Fibroblast of pulmonary artery (primary cell): ENCODE measurements at regions not wholly inside any gene's neighbourhood (a gene's known extent, or its start where the extent isn't known, plus 50 kb on each side); places are given as distances from the start of the nearest gene placed in this dataset.
"Not testable (repeated sequence)": the region's sequence is repeated elsewhere in the genome, so short reads cannot be mapped to it uniquely, and the experiment has no call there.

Experiments
- DNase-seq: peaks from one replicate; pipeline ENCODE4 v3.0.0-alpha.2; 2010; ENCODE audit warnings: low read depth
- H3K4me3 ChIP-seq: replicated peaks from 2 replicates; pipeline ENCODE4 v1.5.1; 2011; ENCODE audit warnings: low read depth, mild to moderate bottlenecking, control low read depth, low read length, moderate library complexity
- TF ChIP-seq, protein P1 (sequence below): IDR thresholded peaks from 2 replicates; pipeline ENCODE4 v1.5.1; 2011; ENCODE audit warnings: mild to moderate bottlenecking, control low read depth, low read length, inconsistent platforms; ENCODE audit errors: missing control alignments

DNA sequence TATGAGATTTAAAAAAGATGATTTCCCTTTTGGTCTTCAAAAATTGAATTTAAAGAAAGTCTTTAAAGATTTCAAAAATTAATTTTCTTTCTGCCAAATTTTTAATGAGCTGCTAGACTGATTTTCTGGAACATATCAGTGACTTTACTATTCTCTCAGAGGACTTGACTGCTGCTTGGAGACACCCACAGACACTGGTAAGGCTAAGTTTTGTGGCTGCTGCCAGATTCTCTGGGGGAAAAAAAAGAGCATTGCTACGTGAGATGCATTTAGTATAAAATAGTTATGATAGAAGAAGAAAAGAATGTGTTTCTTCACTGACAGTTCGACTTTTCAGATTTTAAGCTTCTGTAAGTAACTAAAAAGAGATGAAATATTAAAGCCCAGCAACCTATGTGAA is 193.3 kb upstream of the GRIN3A start:
- DNase-seq = no peak
- TF ChIP-seq, protein P1, sequence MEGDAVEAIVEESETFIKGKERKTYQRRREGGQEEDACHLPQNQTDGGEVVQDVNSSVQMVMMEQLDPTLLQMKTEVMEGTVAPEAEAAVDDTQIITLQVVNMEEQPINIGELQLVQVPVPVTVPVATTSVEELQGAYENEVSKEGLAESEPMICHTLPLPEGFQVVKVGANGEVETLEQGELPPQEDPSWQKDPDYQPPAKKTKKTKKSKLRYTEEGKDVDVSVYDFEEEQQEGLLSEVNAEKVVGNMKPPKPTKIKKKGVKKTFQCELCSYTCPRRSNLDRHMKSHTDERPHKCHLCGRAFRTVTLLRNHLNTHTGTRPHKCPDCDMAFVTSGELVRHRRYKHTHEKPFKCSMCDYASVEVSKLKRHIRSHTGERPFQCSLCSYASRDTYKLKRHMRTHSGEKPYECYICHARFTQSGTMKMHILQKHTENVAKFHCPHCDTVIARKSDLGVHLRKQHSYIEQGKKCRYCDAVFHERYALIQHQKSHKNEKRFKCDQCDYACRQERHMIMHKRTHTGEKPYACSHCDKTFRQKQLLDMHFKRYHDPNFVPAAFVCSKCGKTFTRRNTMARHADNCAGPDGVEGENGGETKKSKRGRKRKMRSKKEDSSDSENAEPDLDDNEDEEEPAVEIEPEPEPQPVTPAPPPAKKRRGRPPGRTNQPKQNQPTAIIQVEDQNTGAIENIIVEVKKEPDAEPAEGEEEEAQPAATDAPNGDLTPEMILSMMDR = no peak

DNA sequence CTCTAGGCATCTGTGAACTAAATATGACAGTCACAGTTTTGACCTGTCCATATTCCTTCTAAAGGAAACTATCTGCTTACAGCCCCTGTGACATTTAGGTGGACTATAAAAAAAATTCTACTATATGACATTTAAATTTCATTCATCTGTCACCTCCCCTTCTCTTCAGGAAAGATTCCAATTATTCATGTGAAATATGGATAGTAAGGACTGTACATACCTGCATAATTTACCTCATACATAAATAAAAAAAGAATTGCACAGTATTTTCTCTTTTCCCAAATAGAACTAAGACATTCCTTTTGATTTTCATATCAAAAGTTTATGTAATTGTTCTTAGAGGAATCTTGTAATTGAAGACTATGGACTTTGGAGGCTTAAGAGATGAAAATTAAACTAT is 192.3 kb upstream of the GRIN3A start:
- no peak overlapping the region for H3K4me3 ChIP-seq
- DNase-seq = no peak
- TF ChIP-seq, protein P1 = no peak

More for the DNA sequence above, 193.3 kb upstream of the GRIN3A start:
- no peak overlapping the region for H3K4me3 ChIP-seq

DNA sequence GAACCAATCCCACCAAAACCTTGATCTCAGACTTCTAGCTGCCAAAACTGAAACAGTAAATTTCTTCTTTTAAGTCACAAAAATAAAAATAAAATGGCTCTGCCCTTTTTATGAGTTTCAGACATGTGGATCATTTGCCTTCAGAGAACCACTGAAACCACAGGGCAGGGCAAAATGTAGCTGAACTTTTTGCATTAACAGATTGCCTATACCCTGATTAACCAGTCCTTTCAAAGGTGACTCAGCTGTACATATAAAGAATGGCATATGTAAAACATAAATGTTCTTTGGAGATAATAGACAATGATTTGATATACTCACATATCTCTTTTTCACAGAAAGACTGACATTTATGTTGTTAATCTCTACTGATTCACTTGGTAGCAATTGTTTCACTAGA is 187.1 kb upstream of the GRIN3A start:
- TF ChIP-seq, protein P1 = no peak
- H3K4me3 ChIP-seq = no peak overlapping the region
- no peak for DNase-seq

- DNase-seq = no peak
- TF ChIP-seq, protein P1 = no peak
- no peak overlapping the region for H3K4me3 ChIP-seq
These were observed 185.0 kb upstream of the GRIN3A start for GRCh38 chr9:101923451-101923850.

- H3K4me3 ChIP-seq, DNase-seq: not testable (repeated sequence)
These were observed 178.5 kb upstream of the GRIN3A start for GRCh38 chr9:101916948-101917347.

DNA sequence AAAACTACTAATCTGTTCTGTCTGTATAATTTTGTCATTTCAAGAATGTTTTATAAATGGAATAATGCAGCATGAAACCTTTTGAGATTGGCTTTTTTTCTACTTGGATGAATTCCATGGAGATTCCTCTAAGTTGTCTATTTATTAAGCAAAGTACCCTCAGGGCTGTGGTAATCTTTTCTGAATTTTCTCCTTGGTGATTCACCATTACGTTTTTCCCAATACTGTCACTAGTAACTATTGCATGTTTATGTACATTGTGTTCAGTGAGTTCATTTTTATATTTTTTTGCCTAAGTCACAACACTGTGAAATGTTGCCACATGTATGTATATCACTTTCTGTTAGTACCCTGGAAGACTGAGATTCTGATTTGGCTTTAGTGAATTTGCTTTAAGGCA is 177.0 kb upstream of the GRIN3A start:
- TF ChIP-seq, protein P1 = no peak
- DNase-seq = no peak
- H3K4me3 ChIP-seq = no peak overlapping the region

- DNase-seq = no peak
- H3K4me3 ChIP-seq = no peak overlapping the region
- TF ChIP-seq, protein P1 = no peak
These were observed 174.3 kb upstream of the GRIN3A start for GRCh38 chr9:101912698-101913097.
